H1 (cell line): ENCODE measurements at regions not wholly inside any gene's neighbourhood (a gene's known extent, or its start where the extent isn't known, plus 50 kb on each side); places are given as distances from the start of the nearest gene placed in this dataset.

Source experiments
- CTCF ChIA-PET: fragments of 300-600 bp; sonication (Branson Sonifier 250); formaldehyde crosslinking; loops from one replicate; lab custom pipeline; 2021; ENCODE audit not compliant: partially characterized antibody; lab: Charles Lee
- POLR2A ChIA-PET: fragments of 300-600 bp; sonication (Branson Sonifier 250); formaldehyde crosslinking; loops from one replicate; lab custom pipeline; 2021; ENCODE audit warnings: inconsistent platforms; ENCODE audit not compliant: partially characterized antibody; lab: Charles Lee
- DNase-seq, 2 experiments: peaks; one replicate each; pipeline versions ENCODE4 v3.0.0 to v3.0.0-alpha.2; 2010 to 2022; ENCODE audit warnings: low spot score in 2 of 2, low read depth in 1 of 2, mixed read lengths in 1 of 2
- FAIRE-seq: peaks from 2 replicates; lab custom pipeline; 2011; peaks lifted over from hg19 to GRCh38; lab: Jason Lieb, UNC
- H2AFZ ChIP-seq: 2 replicates; pipeline ENCODE4 v1.8.1; 2012; ENCODE audit warnings: low read length, inconsistent platforms
- H2AK5ac ChIP-seq: 2 replicates; pipeline ENCODE4 v1.6.1; 2013; ENCODE audit warnings: low read depth, low read length
- H2BK120ac ChIP-seq: replicated peaks from 2 replicates; pipeline ENCODE3; 2013; ENCODE audit warnings: low read depth, low read length, inconsistent platforms
- H2BK12ac ChIP-seq: 2 replicates; pipeline ENCODE4 v1.6.1; 2013; ENCODE audit warnings: low read depth, low read length
- H2BK15ac ChIP-seq: 2 replicates; pipeline ENCODE4 v1.6.1; 2013; ENCODE audit warnings: low read length
- H2BK20ac ChIP-seq: 2 replicates; pipeline ENCODE4 v1.6.1; 2013; ENCODE audit warnings: low read length
- H2BK5ac ChIP-seq: 2 replicates; pipeline ENCODE4 v1.6.1; 2013; ENCODE audit warnings: low read depth, low read length
- H3K14ac ChIP-seq: 2 replicates; pipeline ENCODE4 v1.6.1; 2013; ENCODE audit warnings: inconsistent platforms; ENCODE audit not compliant: insufficient read length
- H3K18ac ChIP-seq: 2 replicates; pipeline ENCODE4 v1.6.1; 2013; ENCODE audit warnings: low read length; ENCODE audit errors: extremely low read depth
- H3K23ac ChIP-seq: 2 replicates; pipeline ENCODE4 v1.6.1; 2013; ENCODE audit warnings: inconsistent platforms; ENCODE audit not compliant: insufficient read length
- H3K23me2 ChIP-seq: 2 replicates; pipeline ENCODE4 v1.6.1; 2013; ENCODE audit warnings: low read depth, low read length
- H3K27ac ChIP-seq: 2 replicates; pipeline ENCODE4 v1.6.1; 2011; ENCODE audit warnings: low read depth, low read length, inconsistent platforms
- H3K27me3 ChIP-seq, 4 experiments: replicated peaks in 1 of 4; 1 replicate in 1 of 4; 2 replicates in 3 of 4; pipeline versions ENCODE4 v1.6.1 to v1.8.1; 2011 to 2013; ENCODE audit warnings: low read length in 3 of 4, mild to moderate bottlenecking in 3 of 4, inconsistent platforms in 2 of 4, mixed read lengths in 2 of 4, moderate library complexity in 1 of 4; ENCODE audit not compliant: control insufficient read depth in 3 of 4, insufficient read depth in 3 of 4; ENCODE audit errors: extremely low read depth in 1 of 4
- H3K36me3 ChIP-seq, 4 experiments: 2 replicates each; pipeline versions ENCODE4 v1.6.1 to v1.8.1; 2011 to 2013; ENCODE audit warnings: mild to moderate bottlenecking in 4 of 4, low read length in 3 of 4, moderate library complexity in 2 of 4, control low read depth in 1 of 4, inconsistent platforms in 1 of 4; ENCODE audit not compliant: insufficient read depth in 4 of 4, control insufficient read depth in 2 of 4
- H3K4ac ChIP-seq: replicated peaks from 2 replicates; pipeline ENCODE3; 2013; ENCODE audit warnings: low read length, low read depth, mixed read lengths, inconsistent platforms; ENCODE audit not compliant: insufficient read length
- H3K4me1 ChIP-seq, 4 experiments: replicated peaks in 1 of 4; 1 replicate in 1 of 4; 2 replicates in 3 of 4; pipeline versions ENCODE4 v1.6.1 to v1.8.1; 2011 to 2013; ENCODE audit warnings: low read length in 3 of 4, inconsistent platforms in 2 of 4, mixed read lengths in 1 of 4; ENCODE audit not compliant: insufficient read depth in 4 of 4, control insufficient read depth in 3 of 4
- H3K4me2 ChIP-seq, 2 experiments: 2 replicates each; pipeline versions ENCODE4 v1.6.1 to v1.8.1; 2011 to 2013; ENCODE audit warnings: low read depth in 2 of 2, low read length in 2 of 2, control low read depth in 1 of 2, inconsistent platforms in 1 of 2, mild to moderate bottlenecking in 1 of 2; ENCODE audit not compliant: insufficient read depth in 1 of 2
- H3K4me3 ChIP-seq, 4 experiments: fragments of 200-600, 300-600 bp in 1 of 4; sonication (generic), shearing (Covaris generic), sonication (Bioruptor Twin) in 1 of 4; 2 replicates each; pipeline versions ENCODE4 v1.5.1 to v1.8.1; 2011 to 2016; ENCODE audit warnings: low read length in 4 of 4, low read depth in 3 of 4, control low read depth in 2 of 4, inconsistent platforms in 2 of 4, mild to moderate bottlenecking in 2 of 4, mixed read lengths in 1 of 4, moderate library complexity in 1 of 4; ENCODE audit not compliant: insufficient read depth in 2 of 4; ENCODE audit errors: extremely low read depth in 1 of 4
- H3K56ac ChIP-seq: replicated peaks from 2 replicates; pipeline ENCODE3; 2013; ENCODE audit warnings: low read depth, mild to moderate bottlenecking, mixed read lengths, low read length, inconsistent platforms; ENCODE audit not compliant: insufficient read length
- H3K79me1 ChIP-seq: 2 replicates; pipeline ENCODE4 v1.6.1; 2013; ENCODE audit warnings: low read depth, low read length, control low read depth
- H3K79me2 ChIP-seq, 2 experiments: 2 replicates each; pipeline versions ENCODE4 v1.6.1 to v1.8.1; 2012 to 2013; ENCODE audit warnings: low read length in 2 of 2, mild to moderate bottlenecking in 2 of 2, inconsistent platforms in 1 of 2; ENCODE audit not compliant: insufficient read depth in 2 of 2, control insufficient read depth in 1 of 2
- H3K9ac ChIP-seq, 4 experiments: replicated peaks in 1 of 4; 1 replicate in 1 of 4; 2 replicates in 3 of 4; pipeline versions ENCODE4 v1.6.1 to v1.8.1; 2011 to 2013; ENCODE audit warnings: low read depth in 3 of 4, low read length in 3 of 4, control low read depth in 2 of 4, mild to moderate bottlenecking in 2 of 4, moderate library complexity in 2 of 4, inconsistent platforms in 1 of 4; ENCODE audit errors: extremely low read depth in 1 of 4
- H3K9me3 ChIP-seq, 2 experiments: 2 replicates each; pipeline versions ENCODE4 v1.6.1 to v1.8.1; 2012 to 2013; ENCODE audit warnings: mild to moderate bottlenecking in 2 of 2, moderate library complexity in 2 of 2, control low read depth in 1 of 2, inconsistent platforms in 1 of 2, low read depth in 1 of 2, low read length in 1 of 2, mixed read lengths in 1 of 2; ENCODE audit not compliant: insufficient read depth in 2 of 2
- H4K20me1 ChIP-seq, 2 experiments: replicated peaks in 1 of 2; 2 replicates each; pipeline versions ENCODE3 to v1.8.1; 2011 to 2013; ENCODE audit warnings: inconsistent platforms in 2 of 2, low read length in 2 of 2, mild to moderate bottlenecking in 1 of 2; ENCODE audit not compliant: insufficient read depth in 2 of 2, control insufficient read depth in 1 of 2
- H4K5ac ChIP-seq: 2 replicates; pipeline ENCODE4 v1.6.1; 2013; ENCODE audit warnings: low read length, low read depth, mixed read lengths, inconsistent platforms; ENCODE audit not compliant: insufficient read length
- H4K8ac ChIP-seq: 2 replicates; pipeline ENCODE4 v1.8.0; 2013; ENCODE audit warnings: mild to moderate bottlenecking, moderate library complexity, low read length, inconsistent platforms; ENCODE audit not compliant: insufficient read depth; ENCODE audit errors: extremely low read depth
- H4K91ac ChIP-seq: replicated peaks from 2 replicates; pipeline ENCODE3; 2013; ENCODE audit warnings: low read length, mixed read lengths, inconsistent platforms; ENCODE audit not compliant: insufficient read length
- WGBS, 2 experiments: shearing (Covaris generic) in 1 of 2; methylation state at CpG; one replicate each; pipeline versions ENCODE4 v1.1.6 to v1.1.7; 2013 to 2015; ENCODE audit warnings: low lambda C conversion rate in 2 of 2, mixed read lengths in 2 of 2, inconsistent platforms in 1 of 2, low coverage in 1 of 2, missing lambda C conversion rate in 1 of 2; ENCODE audit not compliant: insufficient replicate concordance in 2 of 2, insufficient coverage in 1 of 2, insufficient read length in 1 of 2; ENCODE audit errors: extremely low coverage in 1 of 2, missing lambda C conversion rate in 1 of 2; 5-methylcytosine and 5-hydroxymethylcytosine counted together
- TF ChIP-seq, protein P1 (sequence below): IDR thresholded peaks from 2 replicates; pipeline ENCODE4 v1.6.1; 2011; ENCODE audit warnings: low read depth, mild to moderate bottlenecking, low read length; ENCODE audit not compliant: insufficient read depth
- TF ChIP-seq, protein P2 (sequence below): IDR thresholded peaks from 2 replicates; pipeline ENCODE4 v1.6.1; 2012; ENCODE audit warnings: inconsistent platforms

DNA sequence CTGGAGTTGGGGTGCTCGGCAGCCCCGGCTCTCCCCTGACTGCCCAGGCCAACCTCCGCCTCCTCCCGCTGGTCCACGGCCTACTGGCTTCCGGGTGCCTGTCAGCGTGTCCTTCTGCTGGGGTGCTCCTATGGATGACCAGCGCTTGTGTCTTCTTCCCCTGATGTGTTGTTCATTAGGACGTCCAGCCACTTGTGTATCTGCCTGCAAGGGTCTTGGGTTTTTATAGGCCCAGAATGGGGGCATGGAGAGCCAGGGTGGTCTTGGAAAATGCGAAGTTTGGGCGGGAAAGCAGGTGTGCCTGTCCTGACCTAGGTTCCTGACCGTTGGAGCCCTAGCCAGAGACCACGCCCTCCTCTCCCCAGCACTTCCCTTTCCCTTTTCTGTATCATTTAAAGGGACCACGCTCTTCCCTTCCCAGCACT, 139.8 kb downstream of the SLITRK5 start:
- DNase-seq = no peak
- Histone ChIP-seq H3K79me1 (no peaks in the 10 kb centered on the region), H3K27me3 (no peaks in the 10 kb centered on the region), H2AFZ (no peak overlapping the region), H3K14ac (no peak overlapping the region), H3K9ac (no peak overlapping the region), H3K27ac (no peak overlapping the region), H3K79me2 (no peaks in the 10 kb centered on the region), H3K4me2 (0 out of 4 replicates have a peak overlapping the region, but pooled peaks of 1 of the 2 experiments have one; percentile 29), H4K91ac (no peak overlapping the region), H3K9me3 (no peaks in the 10 kb centered on the region), H2BK15ac (no peak overlapping the region), H3K4ac (no peak overlapping the region), H3K36me3 (no peaks in the 10 kb centered on the region; a peak in 1 of 8 replicates), H3K18ac (no peak overlapping the region), H2BK120ac (no peak overlapping the region), H4K8ac (no peak overlapping the region), H2BK20ac (no peak overlapping the region), H3K4me1 (no peaks in the 10 kb centered on the region), H3K23ac (no peak overlapping the region), H4K20me1 (no peaks in the 10 kb centered on the region), H3K56ac (no peak overlapping the region), H2BK12ac (no peak overlapping the region), H4K5ac (no peak overlapping the region), H2AK5ac (no peak overlapping the region), H2BK5ac (no peak overlapping the region), H3K4me3 (no peak overlapping the region), H3K23me2 (no peaks in the 10 kb centered on the region)
- WGBS, 2 experiments = 89% methylated on average over 14 of the region's 14 CpGs; no CpG with 5 or more reads in 1 of the 2 experiments
- ChIA-PET POLR2A (no interaction called here), CTCF (interaction anchor here (0.8 to 2.2 kb wide), 9 partner anchors 10 to 184 kb away, joined by 3 to 6 read pairs (median 3); no protein-coding TSS in a partner anchor)
- no peak for FAIRE-seq
- TF ChIP-seq, protein P1, sequence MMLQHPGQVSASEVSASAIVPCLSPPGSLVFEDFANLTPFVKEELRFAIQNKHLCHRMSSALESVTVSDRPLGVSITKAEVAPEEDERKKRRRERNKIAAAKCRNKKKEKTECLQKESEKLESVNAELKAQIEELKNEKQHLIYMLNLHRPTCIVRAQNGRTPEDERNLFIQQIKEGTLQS = no peak
- TF ChIP-seq, protein P2, sequence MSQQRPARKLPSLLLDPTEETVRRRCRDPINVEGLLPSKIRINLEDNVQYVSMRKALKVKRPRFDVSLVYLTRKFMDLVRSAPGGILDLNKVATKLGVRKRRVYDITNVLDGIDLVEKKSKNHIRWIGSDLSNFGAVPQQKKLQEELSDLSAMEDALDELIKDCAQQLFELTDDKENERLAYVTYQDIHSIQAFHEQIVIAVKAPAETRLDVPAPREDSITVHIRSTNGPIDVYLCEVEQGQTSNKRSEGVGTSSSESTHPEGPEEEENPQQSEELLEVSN = peak; percentile 55; the same call in 1 of the 2 replicates
